ENCODE measurements at regions not wholly inside any gene's neighbourhood (a gene's known extent, or its start where the extent isn't known, plus 50 kb on each side); places are given as distances from the start of the nearest gene placed in this dataset.

- ATAC-seq (no peak), DNase-seq (no peak)
- POLR2A ChIA-PET = interaction anchor here (0.8 kb wide), 1 partner anchor 372 kb away, joined by 3 read pairs; no protein-coding TSS in a partner anchor
- Mint-ChIP-seq H3K9me3 (no peaks in the 10 kb centered on the region), H3K36me3 (ENCODE audit: low read depth) (no peaks in the 10 kb centered on the region), H3K27me3 (no peaks in the 10 kb centered on the region), H3K4me1 (ENCODE audit: low read depth) (no peaks in the 10 kb centered on the region), H3K27ac (no peak overlapping the region), H3K4me3 (no peak overlapping the region)
- TF ChIP-seq, protein P1, sequence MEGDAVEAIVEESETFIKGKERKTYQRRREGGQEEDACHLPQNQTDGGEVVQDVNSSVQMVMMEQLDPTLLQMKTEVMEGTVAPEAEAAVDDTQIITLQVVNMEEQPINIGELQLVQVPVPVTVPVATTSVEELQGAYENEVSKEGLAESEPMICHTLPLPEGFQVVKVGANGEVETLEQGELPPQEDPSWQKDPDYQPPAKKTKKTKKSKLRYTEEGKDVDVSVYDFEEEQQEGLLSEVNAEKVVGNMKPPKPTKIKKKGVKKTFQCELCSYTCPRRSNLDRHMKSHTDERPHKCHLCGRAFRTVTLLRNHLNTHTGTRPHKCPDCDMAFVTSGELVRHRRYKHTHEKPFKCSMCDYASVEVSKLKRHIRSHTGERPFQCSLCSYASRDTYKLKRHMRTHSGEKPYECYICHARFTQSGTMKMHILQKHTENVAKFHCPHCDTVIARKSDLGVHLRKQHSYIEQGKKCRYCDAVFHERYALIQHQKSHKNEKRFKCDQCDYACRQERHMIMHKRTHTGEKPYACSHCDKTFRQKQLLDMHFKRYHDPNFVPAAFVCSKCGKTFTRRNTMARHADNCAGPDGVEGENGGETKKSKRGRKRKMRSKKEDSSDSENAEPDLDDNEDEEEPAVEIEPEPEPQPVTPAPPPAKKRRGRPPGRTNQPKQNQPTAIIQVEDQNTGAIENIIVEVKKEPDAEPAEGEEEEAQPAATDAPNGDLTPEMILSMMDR (IDR thresholded peaks at IDR 0.05) = no peak
- intact Hi-C loops (cut with micrococcal nuclease) = no loop called here
- CTCF ChIA-PET = interaction anchor here (1.1 to 1.2 kb wide), 2 partner anchors 40 to 463 kb away, joined by 3 read pairs; no protein-coding TSS in a partner anchor
Observed at GRCh38 chr4:38213083-38213805, 253.0 kb downstream of the PTTG2 start.

DNA sequence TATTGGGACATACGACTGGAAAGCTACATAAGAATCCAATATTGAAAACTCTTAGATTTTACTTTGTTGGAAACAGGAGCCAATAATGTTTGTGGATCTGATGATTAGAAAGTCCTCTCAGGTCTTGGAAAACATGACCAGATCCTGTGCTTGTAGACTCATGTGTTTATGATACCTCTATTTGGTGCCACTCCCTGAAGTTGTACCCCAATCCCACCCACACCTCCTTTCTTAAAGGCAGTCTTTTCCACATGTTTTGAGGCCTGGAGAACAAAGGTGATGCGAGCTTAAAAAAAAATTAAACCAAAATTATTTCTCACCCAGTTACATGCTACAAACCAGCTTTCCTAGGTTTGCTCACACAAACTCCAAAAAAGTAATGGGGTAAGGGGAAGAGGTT lies 262.7 kb downstream of the PTTG2 start:
- no peaks in the 10 kb centered on the region for H3K4me1 Mint-ChIP-seq (ENCODE audit: low read depth)
- ChIA-PET POLR2A (no interaction called here), CTCF (no interaction called here)
- DNase-seq (no peak), ATAC-seq (no peak)
- no peaks in the 10 kb centered on the region for H3K9me3 Mint-ChIP-seq
- H3K36me3 Mint-ChIP-seq (ENCODE audit: low read depth) = no peaks in the 10 kb centered on the region
- H3K27me3 Mint-ChIP-seq = no peaks in the 10 kb centered on the region
- intact Hi-C loops (cut with micrococcal nuclease) = no loop called here
- no peak overlapping the region for H3K27ac Mint-ChIP-seq
- H3K4me3 Mint-ChIP-seq = no peak overlapping the region
- TF ChIP-seq, protein P1 (IDR thresholded peaks at IDR 0.05) = no peak

DNA sequence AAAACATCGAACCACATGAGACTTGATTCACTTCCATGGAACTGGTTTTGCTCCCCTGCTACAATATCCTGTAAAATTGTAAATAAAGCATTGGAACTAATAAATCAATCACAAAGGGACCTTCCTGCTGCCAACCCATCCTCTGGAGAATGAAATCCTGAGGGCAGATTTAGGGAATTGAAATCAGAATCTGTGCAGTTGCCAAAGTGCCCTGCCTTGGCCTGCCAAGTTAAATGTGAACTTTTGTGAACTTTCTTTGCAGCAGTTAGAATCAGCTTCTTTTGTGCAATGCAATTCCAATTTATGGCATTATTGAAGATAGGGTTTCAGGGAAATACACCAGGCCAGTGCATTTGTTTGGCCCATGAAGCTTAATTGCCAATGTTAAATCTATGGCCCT lies 263.1 kb downstream of the PTTG2 start:
- ATAC-seq = no peak
- TF ChIP-seq, protein P1 (IDR thresholded peaks at IDR 0.05) = no peak
- Mint-ChIP-seq H3K27ac (no peak overlapping the region), H3K27me3 (no peaks in the 10 kb centered on the region), H3K9me3 (no peaks in the 10 kb centered on the region), H3K4me1 (ENCODE audit: low read depth) (no peaks in the 10 kb centered on the region), H3K4me3 (no peak overlapping the region), H3K36me3 (ENCODE audit: low read depth) (no peaks in the 10 kb centered on the region)
- no peak for DNase-seq
- ChIA-PET CTCF (no interaction called here), POLR2A (no interaction called here)
- intact Hi-C loops (cut with micrococcal nuclease) = no loop called here

DNA sequence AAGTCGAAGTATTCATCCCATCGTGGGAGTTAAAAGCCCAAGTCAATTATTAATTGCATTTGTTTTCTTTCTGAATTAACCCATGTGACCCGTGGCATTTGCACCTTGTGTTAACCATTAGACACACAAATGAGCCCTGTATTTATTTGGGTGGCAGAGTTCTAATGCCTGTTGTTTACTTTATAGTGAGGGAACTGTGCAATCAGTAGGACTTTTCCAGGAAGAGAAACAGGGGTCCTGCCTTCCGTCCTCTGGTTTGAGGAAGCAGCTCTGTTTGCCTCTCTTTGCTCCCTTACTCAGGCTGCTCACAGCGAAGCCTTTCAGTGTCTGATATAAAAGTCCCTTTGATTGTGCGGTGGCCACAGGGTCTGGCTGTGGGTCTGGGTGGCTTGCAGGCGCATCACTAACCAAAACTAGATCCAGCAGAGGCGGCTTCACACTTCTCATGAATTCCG lies 263.6 kb downstream of the PTTG2 start:
- no peak for DNase-seq
- TF ChIP-seq, protein P1 (IDR thresholded peaks at IDR 0.05) = no peak
- H3K27ac Mint-ChIP-seq = no peak overlapping the region
- CTCF ChIA-PET = no interaction called here
- intact Hi-C loops (cut with micrococcal nuclease) = no loop called here
- POLR2A ChIA-PET = no interaction called here
- no peak for ATAC-seq
- no peaks in the 10 kb centered on the region for H3K27me3 Mint-ChIP-seq
- H3K36me3 Mint-ChIP-seq (ENCODE audit: low read depth) = no peaks in the 10 kb centered on the region
- H3K4me3 Mint-ChIP-seq = no peak overlapping the region
- no peaks in the 10 kb centered on the region for H3K4me1 Mint-ChIP-seq (ENCODE audit: low read depth)
- no peaks in the 10 kb centered on the region for H3K9me3 Mint-ChIP-seq

GRCh38 chr4:38224850-38225249 lies 264.7 kb downstream of the PTTG2 start:
- CTCF ChIA-PET = no interaction called here

More at GRCh38 chr4:38224850-38225249, 264.7 kb downstream of the PTTG2 start:
- Mint-ChIP-seq H3K27ac (no peak overlapping the region), H3K9me3 (no peaks in the 10 kb centered on the region), H3K36me3 (ENCODE audit: low read depth) (no peaks in the 10 kb centered on the region), H3K27me3 (no peaks in the 10 kb centered on the region), H3K4me3 (no peak overlapping the region), H3K4me1 (ENCODE audit: low read depth) (no peaks in the 10 kb centered on the region)
- DNase-seq = no peak
- intact Hi-C loops (cut with micrococcal nuclease) = no loop called here
- ATAC-seq = no peak
- POLR2A ChIA-PET = interaction anchor here (1.1 kb wide), 1 partner anchor 19 kb away, joined by 3 read pairs; no protein-coding TSS in a partner anchor
- TF ChIP-seq, protein P1 (IDR thresholded peaks at IDR 0.05) = no peak

Measured in activated CD8-positive, alpha-beta T cell treated with anti-CD3 and anti-CD28 coated beads for 36 hours (primary cell).